HG03095 (cell line): ENCODE measurements at regions not wholly inside any gene's neighbourhood (a gene's known extent, or its start where the extent isn't known, plus 50 kb on each side); places are given as distances from the start of the nearest gene placed in this dataset.
"Not testable (repeated sequence)": the region's sequence is repeated elsewhere in the genome, so short reads cannot be mapped to it uniquely, and the experiment has no call there.

ENCODE experiments used
- ATAC-seq: cut with Tn5 transposase; IDR thresholded peaks from one replicate; pipeline ENCODE4 v1.9.1; 2021; ENCODE audit warnings: moderate library complexity; ENCODE audit not compliant: unreplicated experiment

- ATAC-seq: no peak
These were observed 644.9 kb upstream of the DPPA4 start for GRCh38 chr3:109982201-109982600.

- no peak for ATAC-seq
These were observed 647.6 kb upstream of the DPPA4 start for GRCh38 chr3:109984976-109985375.

- ATAC-seq: no peak
These were observed 648.7 kb upstream of the DPPA4 start for GRCh38 chr3:109985943-109986555.

GRCh38 chr3:109994853-109995252 lies 657.5 kb upstream of the DPPA4 start:
- ATAC-seq: no peak

GRCh38 chr3:109995377-109995776 lies 658.0 kb upstream of the DPPA4 start:
- no peak for ATAC-seq

- ATAC-seq: not testable (repeated sequence)
These were observed 664.6 kb upstream of the DPPA4 start for GRCh38 chr3:110001905-110002304.

- ATAC-seq: no peak
These were observed 669.6 kb upstream of the DPPA4 start for GRCh38 chr3:110006913-110007312.

- no peak for ATAC-seq
These were observed 678.1 kb upstream of the DPPA4 start for GRCh38 chr3:110015231-110015963.

- no peak for ATAC-seq
These were observed 679.0 kb upstream of the DPPA4 start for GRCh38 chr3:110016235-110016815.

- ATAC-seq: no peak
These were observed 680.0 kb upstream of the DPPA4 start for GRCh38 chr3:110017304-110017703.

GRCh38 chr3:110021659-110022058 lies 684.3 kb upstream of the DPPA4 start:
- ATAC-seq: no peak

- not testable (repeated sequence) for ATAC-seq
These were observed 685.7 kb upstream of the DPPA4 start for GRCh38 chr3:110023022-110023421.

- no peak for ATAC-seq
These were observed 689.1 kb upstream of the DPPA4 start for GRCh38 chr3:110026421-110026820.

- no peak for ATAC-seq
These were observed 690.2 kb upstream of the DPPA4 start for GRCh38 chr3:110027446-110028080.

GRCh38 chr3:110031975-110032374 lies 694.6 kb upstream of the DPPA4 start:
- no peak for ATAC-seq

GRCh38 chr3:110059431-110059830 lies 722.1 kb upstream of the DPPA4 start:
- ATAC-seq: no peak

GRCh38 chr3:110062716-110063115 lies 725.4 kb upstream of the DPPA4 start:
- ATAC-seq: no peak

- ATAC-seq: no peak
These were observed 725.8 kb upstream of the DPPA4 start for GRCh38 chr3:110063178-110063577.

- no peak for ATAC-seq
These were observed 728.9 kb upstream of the DPPA4 start for GRCh38 chr3:110066206-110066605.

GRCh38 chr3:110067527-110067926 lies 730.2 kb upstream of the DPPA4 start:
- no peak for ATAC-seq

GRCh38 chr3:110069761-110070160 lies 732.4 kb upstream of the DPPA4 start:
- ATAC-seq: no peak
